ENCODE measurements at regions not wholly inside any gene's neighbourhood (a gene's known extent, or its start where the extent isn't known, plus 50 kb on each side); places are given as distances from the start of the nearest gene placed in this dataset.
"Not testable (repeated sequence)": the region's sequence is repeated elsewhere in the genome, so short reads cannot be mapped to it uniquely, and the experiment has no call there.

DNA sequence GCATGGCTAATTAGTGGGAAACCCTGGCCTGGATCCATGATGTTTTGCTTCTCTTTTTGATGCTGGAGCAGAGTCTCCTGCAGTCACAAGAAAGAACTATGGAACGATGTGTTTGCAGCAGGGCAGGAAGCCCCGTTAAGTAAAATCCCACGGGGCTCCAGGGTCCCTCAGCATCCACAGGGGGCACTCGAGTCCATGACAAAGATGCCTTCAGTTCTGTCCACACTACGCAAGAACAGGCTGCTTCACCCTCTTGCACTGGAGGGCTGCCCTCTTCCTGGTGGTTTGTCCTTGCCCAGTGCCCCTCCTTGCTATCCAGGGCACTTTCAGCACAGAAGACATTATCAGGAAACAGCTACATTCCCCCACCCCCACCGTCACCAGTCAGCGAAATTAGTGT is 196.9 kb downstream of the POTED start:
- not testable (repeated sequence) for DNase-seq

DNA sequence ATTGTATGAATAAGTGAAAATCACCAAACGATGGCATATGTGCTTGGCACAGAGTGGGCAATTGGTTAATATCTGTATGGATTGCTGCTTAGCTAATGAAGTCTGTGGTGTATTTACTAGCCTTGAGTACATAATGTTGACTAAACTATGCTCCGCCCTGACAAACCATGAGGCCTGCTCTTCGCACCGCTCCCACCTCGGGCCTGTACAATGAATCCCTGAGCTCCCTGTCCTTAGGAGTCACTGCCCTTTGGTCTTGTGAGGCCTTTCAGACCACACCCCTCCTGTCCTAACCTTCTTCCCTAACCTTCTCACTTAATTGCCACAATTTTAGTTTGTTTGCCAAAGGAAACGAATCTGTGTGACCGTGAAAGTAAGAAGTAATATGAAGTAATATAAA is 193.2 kb downstream of the POTED start:
- not testable (repeated sequence) for DNase-seq

Data from stimulated activated CD8-positive, alpha-beta memory T cell treated with anti-CD3 and anti-CD28 coated beads, Interleukin-4, amount 100 ng/mL, for 48 hours (primary cell).